Spleen (tissue), 11 donors: ENCODE measurements at regions not wholly inside any gene's neighbourhood (a gene's known extent, or its start where the extent isn't known, plus 50 kb on each side); places are given as distances from the start of the nearest gene placed in this dataset.

ENCODE experiments used
- DNase-seq: peaks from one replicate; pipeline ENCODE4 v3.0.0-alpha.2; 2020
- H3K27ac ChIP-seq, 8 donors: fragments of 200-600 bp; sonication (generic) in 7 of 8; 1 replicate in 4 of 8; 2 replicates in 4 of 8; pipeline versions ENCODE4 v1.5.0 to v1.8.0; 2016 to 2021; ENCODE audit warnings: inconsistent platforms in 4 of 8, mild to moderate bottlenecking in 4 of 8, moderate library complexity in 1 of 8
- H3K27me3 ChIP-seq, 7 donors: fragments of 200-600 bp; sonication (generic) in 6 of 7; replicated peaks in 1 of 7; 1 replicate in 4 of 7; 2 replicates in 3 of 7; pipeline versions ENCODE4 v1.5.0 to v1.8.0; 2016 to 2021; ENCODE audit warnings: inconsistent platforms in 3 of 7, mild to moderate bottlenecking in 1 of 7
- H3K36me3 ChIP-seq, 6 donors: fragments of 200-600 bp; sonication (generic) in 5 of 6; 1 replicate in 4 of 6; 2 replicates in 2 of 6; pipeline versions ENCODE4 v1.5.0 to v1.8.0; 2016 to 2021; ENCODE audit warnings: inconsistent platforms in 2 of 6
- H3K4me1 ChIP-seq, 6 donors: fragments of 200-600 bp; sonication (generic) in 5 of 6; 1 replicate in 3 of 6; 2 replicates in 3 of 6; pipeline versions ENCODE4 v1.5.0 to v1.8.0; 2016 to 2021; ENCODE audit warnings: inconsistent platforms in 3 of 6
- H3K4me3 ChIP-seq, 8 donors: fragments of 200-600 bp; sonication (generic) in 7 of 8; 1 replicate in 4 of 8; 2 replicates in 4 of 8; pipeline versions ENCODE4 v1.5.0 to v1.8.0; 2016 to 2021; ENCODE audit warnings: inconsistent platforms in 4 of 8, mild to moderate bottlenecking in 4 of 8, moderate library complexity in 2 of 8
- H3K9me3 ChIP-seq, 8 donors: fragments of 200-600 bp; sonication (generic) in 7 of 8; 1 replicate in 4 of 8; 2 replicates in 4 of 8; pipeline versions ENCODE4 v1.5.0 to v1.8.0; 2016 to 2021; ENCODE audit warnings: inconsistent platforms in 4 of 8
- POLR2A ChIP-seq, 3 donors: fragments of 450-650 bp; IDR thresholded peaks; one replicate each; pipeline ENCODE4 v1.5.1; 2017; ENCODE audit warnings: antibody characterized with exemption in 3 of 3, mild to moderate bottlenecking in 1 of 3
- POLR2AphosphoS5 ChIP-seq, 3 donors: sonication (generic); formaldehyde crosslinking; IDR thresholded peaks; one replicate each; pipeline ENCODE4 v1.5.1; 2017; ENCODE audit warnings: antibody characterized with exemption in 3 of 3
- WGBS, 5 donors: extraction: QIAGEN DNeasy Blood & Tissue Kit in 3 of 5; methylation state at CpG; one replicate each; pipeline versions ENCODE4 v1.1.5 to v1.1.7; 2013 to 2018; 5-methylcytosine and 5-hydroxymethylcytosine counted together
- intact Hi-C: fragments of 100-400 bp; cut with DNase I; formaldehyde crosslinking; loops from one replicate; pipeline ENCODE4 v1.15.0; 2023; ENCODE audit warnings: low total_unique reads
- TF ChIP-seq, protein P1 (sequence below), 11 experiments: fragments of 200-600 bp in 7 of 11; fragments of 450-650 bp in 4 of 11; sonication (generic) in 4 of 11; IDR thresholded peaks in 8 of 11; conservative IDR thresholded peaks in 3 of 11; 1 replicate in 7 of 11; 2 replicates in 4 of 11; pipeline versions ENCODE4 v1.4.0 to v1.8.0; 2016 to 2021; ENCODE audit warnings: antibody characterized with exemption in 11 of 11, inconsistent platforms in 4 of 11, mild to moderate bottlenecking in 1 of 11
- donor health status: healthy with polysubstance abuse.
- donor health status: DM: no; HTN: no; CAD: no; lungs with moderate emphysema.
- donor health status: DM: no; HTN: no; CAD: no.
- donor health status: Bipolar disorder and iron deficiency.
- donor health status: healthy.
- donor health status: DM: no; HTN: no; CAD: no.
- donor health status: DM: yes; HTN: yes; CAD: no.

DNA sequence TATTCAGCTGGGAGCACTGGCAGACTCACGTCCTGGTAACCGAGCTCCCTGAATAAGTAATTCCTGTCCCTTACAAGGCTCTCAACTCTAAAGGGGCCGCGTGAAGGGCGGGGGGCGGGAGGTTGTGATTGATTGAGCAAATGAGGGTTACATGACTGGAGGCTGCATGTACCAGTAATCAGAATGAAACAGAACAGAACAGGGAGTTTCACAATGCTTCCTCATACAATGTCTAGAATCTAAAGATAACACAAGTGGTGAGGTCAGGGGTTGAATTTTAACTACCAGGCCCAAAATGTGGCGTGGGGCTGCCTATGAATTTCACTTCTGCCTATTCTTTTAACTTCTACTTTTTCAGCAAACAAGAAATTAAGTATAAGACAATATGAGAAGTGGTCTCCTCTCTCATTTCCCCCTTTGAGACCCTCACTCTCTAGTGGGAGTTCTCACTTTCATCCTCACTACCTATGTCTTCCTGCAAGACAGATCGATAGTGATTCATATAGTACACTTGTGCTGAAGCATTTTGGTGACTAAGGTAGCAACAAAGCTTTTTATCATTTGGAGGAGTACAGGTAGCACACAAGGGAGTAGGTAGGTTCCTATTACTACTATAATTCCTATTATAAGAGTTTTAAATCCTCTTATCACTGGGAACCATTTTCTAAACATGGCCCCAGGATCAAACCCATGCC, 239.8 kb downstream of the KTN1 start:
- WGBS, 5 donors, result 28 to 68% (median 44%) methylated on average over 8 of the region's 8 CpGs
- intact Hi-C loops, result no loop called here
- H3K36me3 ChIP-seq, result no peaks in the 10 kb centered on the region
- no peak for TF ChIP-seq POLR2A (IDR thresholded peaks at IDR 0.05)
- TF ChIP-seq, protein P1, sequence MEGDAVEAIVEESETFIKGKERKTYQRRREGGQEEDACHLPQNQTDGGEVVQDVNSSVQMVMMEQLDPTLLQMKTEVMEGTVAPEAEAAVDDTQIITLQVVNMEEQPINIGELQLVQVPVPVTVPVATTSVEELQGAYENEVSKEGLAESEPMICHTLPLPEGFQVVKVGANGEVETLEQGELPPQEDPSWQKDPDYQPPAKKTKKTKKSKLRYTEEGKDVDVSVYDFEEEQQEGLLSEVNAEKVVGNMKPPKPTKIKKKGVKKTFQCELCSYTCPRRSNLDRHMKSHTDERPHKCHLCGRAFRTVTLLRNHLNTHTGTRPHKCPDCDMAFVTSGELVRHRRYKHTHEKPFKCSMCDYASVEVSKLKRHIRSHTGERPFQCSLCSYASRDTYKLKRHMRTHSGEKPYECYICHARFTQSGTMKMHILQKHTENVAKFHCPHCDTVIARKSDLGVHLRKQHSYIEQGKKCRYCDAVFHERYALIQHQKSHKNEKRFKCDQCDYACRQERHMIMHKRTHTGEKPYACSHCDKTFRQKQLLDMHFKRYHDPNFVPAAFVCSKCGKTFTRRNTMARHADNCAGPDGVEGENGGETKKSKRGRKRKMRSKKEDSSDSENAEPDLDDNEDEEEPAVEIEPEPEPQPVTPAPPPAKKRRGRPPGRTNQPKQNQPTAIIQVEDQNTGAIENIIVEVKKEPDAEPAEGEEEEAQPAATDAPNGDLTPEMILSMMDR (IDR thresholded peaks at IDR 0.05 in 8 of 11, conservative IDR thresholded peaks at IDR 0.05 in 3 of 11), result no peak
- no peak for TF ChIP-seq POLR2AphosphoS5 (IDR thresholded peaks at IDR 0.05)
- peak overlapping the region in 3 of 8 donors; percentile 27 to 53 (median 48) for H3K27ac ChIP-seq
- H3K27me3 ChIP-seq, result no peaks in the 10 kb centered on the region
- DNase-seq, result no peak
- no peak overlapping the region for H3K4me3 ChIP-seq
- H3K9me3 ChIP-seq, result peaks cover 0 to 13% (median 0%) of the 10 kb centered on the region in 8 donors
- H3K4me1 ChIP-seq, result peaks cover 0 to 10% (median 0%) of the 10 kb centered on the region in 6 donors

DNA sequence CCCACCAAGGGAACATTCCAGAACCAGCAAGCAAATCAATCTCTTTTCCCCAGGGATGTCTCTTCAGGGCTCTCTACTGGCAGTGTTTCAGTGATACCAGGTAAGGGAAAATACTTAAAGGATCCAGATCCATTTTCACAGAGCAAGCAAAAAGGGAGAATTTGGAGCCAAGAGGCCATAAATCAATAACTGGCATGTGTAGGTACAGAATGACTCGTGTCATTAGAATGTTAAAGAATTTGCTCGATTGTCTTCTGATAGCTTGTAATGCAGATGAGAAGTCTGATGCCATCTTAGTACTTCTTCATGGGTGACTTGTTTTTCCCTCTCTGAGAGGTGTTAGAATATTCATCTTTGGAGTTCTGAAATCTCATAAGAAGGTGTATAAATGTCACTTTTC, 242.9 kb downstream of the KTN1 start:
- H3K27me3 ChIP-seq, result no peaks in the 10 kb centered on the region
- H3K36me3 ChIP-seq, result no peaks in the 10 kb centered on the region
- H3K4me1 ChIP-seq, result no peaks in the 10 kb centered on the region
- intact Hi-C loops, result no loop called here
- 79 to 96% (median 87%) methylated on average over 2 of the region's 2 CpGs for WGBS, 5 donors
- TF ChIP-seq POLR2A (IDR thresholded peaks at IDR 0.05), result no peak
- TF ChIP-seq POLR2AphosphoS5 (IDR thresholded peaks at IDR 0.05), result no peak
- TF ChIP-seq, protein P1 (IDR thresholded peaks at IDR 0.05 in 8 of 11, conservative IDR thresholded peaks at IDR 0.05 in 3 of 11), result no peak
- H3K27ac ChIP-seq, result no peak overlapping the region
- no peak for DNase-seq
- H3K9me3 ChIP-seq, result peaks cover 0 to 13% (median 0%) of the 10 kb centered on the region in 8 donors
- H3K4me3 ChIP-seq, result no peak overlapping the region

DNA sequence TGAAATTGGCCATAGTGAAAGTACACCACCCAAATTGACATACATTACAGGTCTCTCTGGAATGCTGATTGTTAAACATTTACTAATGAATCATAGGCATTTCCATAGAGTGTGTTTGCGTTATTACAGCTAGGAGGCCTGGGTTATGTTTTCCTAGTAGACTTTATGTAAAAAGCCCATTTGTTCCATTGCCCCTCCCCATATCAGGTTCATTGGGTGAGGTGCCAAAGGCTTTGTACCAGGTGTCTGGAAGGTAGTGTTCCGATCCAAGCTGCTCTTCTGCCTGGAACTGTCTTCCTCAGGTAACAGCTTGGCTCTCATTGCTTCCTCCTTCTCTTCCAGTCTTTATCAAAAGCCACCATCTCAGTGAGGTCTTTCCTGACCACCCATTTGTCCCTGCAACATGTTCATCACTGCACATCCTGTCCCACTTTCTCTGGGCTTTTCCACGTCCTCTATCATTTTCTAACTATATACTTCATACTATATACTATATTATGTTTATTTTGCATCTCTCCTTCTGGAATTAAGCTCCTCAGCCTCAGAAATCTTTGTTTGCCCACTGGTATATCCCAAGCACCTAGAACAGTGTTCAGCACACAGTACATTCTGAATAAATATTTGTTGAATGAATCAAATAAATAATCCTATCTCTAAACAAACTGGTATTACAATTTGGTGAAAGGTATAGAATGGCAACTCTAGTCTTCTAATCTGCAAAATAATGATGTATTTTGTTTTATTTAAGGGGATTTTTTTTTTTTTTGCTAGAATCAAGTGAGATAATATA, 252.3 kb downstream of the KTN1 start:
- no peak for DNase-seq
- H3K27me3 ChIP-seq, result no peaks in the 10 kb centered on the region
- H3K36me3 ChIP-seq, result no peaks in the 10 kb centered on the region
- TF ChIP-seq POLR2A (IDR thresholded peaks at IDR 0.05) (no peak), POLR2AphosphoS5 (IDR thresholded peaks at IDR 0.05) (no peak)
- TF ChIP-seq, protein P1 (IDR thresholded peaks at IDR 0.05 in 8 of 11, conservative IDR thresholded peaks at IDR 0.05 in 3 of 11), result no peak
- H3K4me3 ChIP-seq, result no peak overlapping the region
- no peak overlapping the region for H3K27ac ChIP-seq
- H3K4me1 ChIP-seq, result no peaks in the 10 kb centered on the region
- no peaks in the 10 kb centered on the region for H3K9me3 ChIP-seq
- WGBS, 5 donors, result 61 to 89% (median 79%) methylated on average over 3 of the region's 3 CpGs
- intact Hi-C loops, result no loop called here

DNA sequence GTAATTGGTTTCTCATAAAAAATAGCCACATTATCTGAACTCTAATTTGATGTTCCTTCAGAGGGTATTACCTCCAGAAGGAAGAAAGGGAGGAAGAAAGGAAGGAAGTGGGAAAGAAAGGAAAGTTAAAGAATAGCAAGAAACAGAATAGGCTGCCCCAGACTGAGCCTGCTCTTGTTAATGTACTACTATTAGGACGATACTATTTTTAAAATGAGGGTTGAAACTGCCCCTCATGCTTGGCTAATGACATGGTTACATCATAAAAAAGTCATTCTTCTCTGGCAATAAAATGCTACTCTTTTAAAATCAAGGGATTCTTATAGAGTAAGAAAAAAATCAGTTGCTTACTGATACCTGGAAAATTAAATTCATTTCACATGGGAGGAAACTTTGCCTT, 253.0 kb downstream of the KTN1 start:
- Histone ChIP-seq H3K27me3 (no peaks in the 10 kb centered on the region), H3K4me3 (no peak overlapping the region), H3K27ac (no peak overlapping the region), H3K9me3 (no peaks in the 10 kb centered on the region), H3K36me3 (no peaks in the 10 kb centered on the region), H3K4me1 (no peaks in the 10 kb centered on the region)
- WGBS, 5 donors, result 54 to 83% (median 63%) methylated on average over 1 of the region's 1 CpG
- DNase-seq, result no peak
- no peak for TF ChIP-seq POLR2AphosphoS5 (IDR thresholded peaks at IDR 0.05)
- TF ChIP-seq, protein P1 (IDR thresholded peaks at IDR 0.05 in 8 of 11, conservative IDR thresholded peaks at IDR 0.05 in 3 of 11), result no peak
- no peak for TF ChIP-seq POLR2A (IDR thresholded peaks at IDR 0.05)
- intact Hi-C loops, result no loop called here
